Hematopoietic multipotent progenitor cell treated with erythropoietin and hydrocortisone succinate and interleukin-3 and kit ligand, for 6 days (in vitro differentiated cells): ENCODE measurements at regions not wholly inside any gene's neighbourhood (a gene's known extent, or its start where the extent isn't known, plus 50 kb on each side); places are given as distances from the start of the nearest gene placed in this dataset.
"Not testable (repeated sequence)": the region's sequence is repeated elsewhere in the genome, so short reads cannot be mapped to it uniquely, and the experiment has no call there.

Source experiments
- DNase-seq: peaks from one replicate; pipeline ENCODE4 v3.0.0-alpha.2; 2015

DNA sequence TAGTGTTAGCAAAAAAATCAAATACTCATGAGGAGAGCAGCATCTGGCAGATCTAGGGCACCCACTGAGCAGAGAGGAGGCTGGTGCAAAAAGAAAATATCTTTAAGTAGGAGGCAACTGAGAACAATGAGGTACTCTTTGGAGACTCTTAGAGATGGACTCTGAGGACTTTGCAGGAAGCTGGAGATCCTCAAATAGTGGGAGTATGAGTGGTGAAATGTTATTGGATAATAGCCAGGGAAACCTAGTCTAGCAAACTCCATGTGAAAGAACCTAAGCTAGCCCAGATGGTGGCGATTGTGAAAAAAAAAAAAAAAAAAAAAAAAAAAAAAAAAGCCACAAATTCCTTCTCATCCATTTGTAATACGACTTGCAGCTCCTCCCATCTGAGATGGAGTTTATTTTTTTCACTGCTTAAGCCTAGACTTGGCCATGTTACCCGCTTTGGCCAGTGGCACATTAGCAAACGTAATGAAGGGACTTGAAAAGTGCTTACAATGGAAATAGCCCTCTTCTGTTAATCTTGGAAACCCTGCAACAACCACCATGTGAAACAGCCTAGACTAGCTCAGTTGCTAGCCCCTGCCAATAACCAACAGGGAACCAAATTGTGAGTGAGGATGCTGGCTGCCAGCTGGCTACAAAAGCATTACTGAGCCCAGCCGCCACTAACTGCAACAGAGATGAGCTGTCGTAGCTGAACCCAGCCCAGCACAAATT is 476.2 kb downstream of the KLF12 start:
- no peak for DNase-seq

DNA sequence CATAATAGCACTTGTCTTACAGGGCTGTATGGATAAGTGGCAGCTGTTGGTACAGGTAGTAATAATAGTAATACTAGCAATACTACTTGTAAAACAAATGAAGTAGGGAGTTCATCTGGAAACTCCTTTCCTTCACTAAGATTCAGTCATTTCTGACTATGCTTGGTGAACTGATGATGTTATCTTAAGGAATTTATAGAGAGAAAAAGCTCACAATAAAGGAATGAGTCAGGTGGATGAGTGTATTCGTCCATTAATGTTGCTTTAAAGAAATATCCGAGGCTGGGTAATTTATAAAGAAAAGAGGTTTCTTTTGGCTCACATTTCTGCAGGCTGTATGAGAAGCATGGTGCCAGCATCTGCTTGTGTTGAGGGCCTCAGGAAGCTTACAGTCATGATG is 477.3 kb downstream of the KLF12 start:
- DNase-seq = no peak

DNA sequence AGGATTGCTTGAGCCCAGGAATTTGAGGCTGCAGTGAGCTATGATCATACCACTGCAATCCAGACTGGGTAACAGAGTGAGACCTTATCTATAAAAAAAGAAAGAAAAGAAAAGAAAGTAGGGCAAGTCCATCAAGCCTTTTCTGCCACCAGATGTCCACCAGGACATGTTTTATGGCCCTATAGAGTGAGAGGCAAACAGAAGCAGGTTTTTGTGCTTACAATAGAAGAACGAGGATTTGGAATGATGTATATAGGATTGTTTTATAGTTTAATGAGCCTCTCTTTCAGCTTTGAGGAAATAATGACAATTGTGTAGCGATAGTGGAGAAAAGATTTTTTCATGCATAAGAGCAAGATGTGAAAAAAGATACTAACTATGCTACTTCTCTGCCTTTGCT is 480.5 kb downstream of the KLF12 start:
- DNase-seq = no peak

DNA sequence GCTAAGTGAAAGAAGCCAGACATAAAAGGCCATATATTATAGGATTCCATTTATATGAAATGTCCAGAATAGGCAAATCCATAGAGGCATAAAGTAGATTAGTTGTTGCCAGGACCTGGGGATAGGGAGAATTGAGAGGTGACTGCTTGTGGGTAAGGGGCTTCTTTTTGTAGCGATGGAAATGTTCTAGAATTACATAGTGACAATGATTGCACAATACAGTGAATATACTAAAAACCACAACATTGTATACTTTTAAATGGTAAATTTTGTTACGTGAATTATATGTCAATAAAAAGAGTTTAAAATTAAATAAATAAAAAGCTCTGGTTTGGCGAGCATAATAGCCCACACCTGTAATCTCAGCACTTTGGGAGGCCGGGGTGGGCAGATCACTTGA is 486.8 kb downstream of the KLF12 start:
- DNase-seq = no peak

DNA sequence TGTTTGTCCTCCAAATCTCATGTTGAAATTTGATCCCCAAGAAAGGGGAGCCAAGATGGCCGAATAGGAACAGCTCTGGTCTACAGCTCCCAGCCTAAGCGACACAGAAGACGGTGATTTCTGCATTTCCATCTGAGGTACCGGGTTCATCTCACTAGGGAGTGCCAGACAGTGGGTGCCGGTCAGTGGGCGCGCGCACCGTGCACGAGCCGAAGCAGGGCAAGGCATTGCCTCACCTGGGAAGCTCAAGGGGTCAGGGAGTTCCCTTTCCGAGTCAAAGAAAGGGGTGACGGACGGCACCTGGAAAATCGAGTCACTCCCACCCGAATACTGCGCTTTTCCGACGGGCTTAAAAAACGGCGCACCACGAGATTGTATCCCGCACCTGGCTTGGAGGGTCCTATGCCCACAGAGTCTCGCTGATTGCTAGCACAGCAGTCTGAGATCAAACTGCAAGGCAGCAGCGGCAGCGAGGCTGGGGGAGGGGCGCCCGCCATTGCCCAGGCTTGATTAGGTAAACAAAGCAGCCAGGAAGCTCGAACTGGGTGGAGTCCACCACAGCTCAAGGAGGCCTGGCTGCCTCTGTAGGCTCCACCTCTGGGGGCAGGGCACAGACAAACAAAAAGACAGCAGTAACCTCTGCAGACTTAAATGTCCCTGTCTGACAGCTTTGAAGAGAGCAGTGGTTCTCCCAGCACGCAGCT is 493.6 kb downstream of the KLF12 start:
- not testable (repeated sequence) for DNase-seq

DNA sequence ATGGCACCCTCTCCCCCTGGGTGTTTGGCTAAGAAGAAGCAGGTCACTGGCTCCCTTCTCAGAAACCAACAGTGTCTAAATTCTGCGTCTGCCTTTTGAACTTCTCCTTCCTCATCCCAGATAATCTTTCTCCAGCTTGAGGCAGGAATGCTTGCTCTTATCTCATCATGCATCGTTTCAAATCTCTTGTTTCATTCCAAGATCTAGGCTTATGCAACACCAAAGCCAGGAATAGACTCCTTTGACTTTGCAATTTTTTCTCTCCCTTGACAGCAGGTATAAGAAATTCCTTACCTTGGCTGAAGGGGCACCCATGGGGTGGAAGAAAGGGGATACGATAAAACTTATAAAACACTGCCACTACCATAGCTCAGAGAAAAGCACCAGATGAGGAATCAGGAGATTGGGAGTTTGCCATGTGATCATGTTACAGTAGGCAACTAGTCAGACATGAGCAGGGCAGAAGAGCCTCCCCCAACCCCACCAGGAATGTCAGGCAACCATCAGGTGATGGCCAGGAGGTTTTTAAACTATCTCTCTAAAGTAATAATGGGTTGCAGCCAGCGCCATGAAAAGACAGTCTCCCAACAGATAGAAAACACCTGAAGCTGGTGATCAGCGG is 498.9 kb downstream of the KLF12 start:
- DNase-seq = no peak

DNA sequence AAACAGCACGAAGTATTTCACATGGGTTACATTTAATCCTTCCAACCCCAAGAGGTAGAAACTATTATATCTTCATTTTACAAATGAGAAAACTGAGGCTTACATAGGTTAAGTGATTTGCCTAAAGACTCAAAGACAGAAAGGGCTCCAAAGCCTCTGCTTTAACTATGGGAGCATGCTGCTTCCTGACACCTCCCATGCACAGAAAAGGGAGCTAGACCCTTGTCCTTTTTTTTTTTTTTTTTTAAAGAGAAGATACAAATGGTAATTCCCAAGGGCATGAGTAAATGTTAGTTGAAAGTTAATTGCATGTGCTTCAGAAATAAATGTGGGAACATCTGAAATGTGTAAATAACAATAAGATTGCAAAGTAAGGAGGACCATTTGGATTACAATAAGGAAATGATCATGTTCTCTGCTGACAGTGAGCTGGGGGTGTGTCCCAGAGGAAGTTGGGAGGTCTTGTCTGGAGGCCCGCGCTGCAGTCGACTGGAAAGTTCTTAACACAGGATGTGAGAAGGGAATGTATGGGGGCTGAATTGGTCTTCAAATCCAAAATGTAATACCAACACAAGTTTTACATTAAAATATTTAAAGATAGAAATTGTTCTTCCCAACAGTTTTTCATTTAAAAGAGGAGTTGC is 500.3 kb downstream of the KLF12 start:
- DNase-seq = no peak

DNA sequence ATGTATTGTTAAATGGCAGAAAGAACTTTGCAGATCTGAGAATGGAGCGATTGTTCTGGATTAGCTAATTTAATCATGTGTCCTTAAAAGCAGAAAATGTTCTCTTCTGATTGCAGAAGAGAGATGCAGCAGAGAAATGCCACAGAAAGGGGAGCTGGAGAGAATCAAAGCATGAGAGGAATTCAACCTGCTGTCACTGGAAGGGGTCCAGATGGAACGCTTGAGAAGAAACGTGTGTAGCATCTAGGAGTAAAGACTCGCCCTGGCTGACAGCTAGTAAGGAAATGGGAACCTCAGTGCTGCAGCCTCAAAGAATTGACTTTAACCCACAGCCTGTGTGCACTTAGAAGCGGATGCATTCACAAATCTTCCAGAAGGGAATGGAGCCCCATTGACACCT is 502.8 kb downstream of the KLF12 start:
- DNase-seq = no peak

DNA sequence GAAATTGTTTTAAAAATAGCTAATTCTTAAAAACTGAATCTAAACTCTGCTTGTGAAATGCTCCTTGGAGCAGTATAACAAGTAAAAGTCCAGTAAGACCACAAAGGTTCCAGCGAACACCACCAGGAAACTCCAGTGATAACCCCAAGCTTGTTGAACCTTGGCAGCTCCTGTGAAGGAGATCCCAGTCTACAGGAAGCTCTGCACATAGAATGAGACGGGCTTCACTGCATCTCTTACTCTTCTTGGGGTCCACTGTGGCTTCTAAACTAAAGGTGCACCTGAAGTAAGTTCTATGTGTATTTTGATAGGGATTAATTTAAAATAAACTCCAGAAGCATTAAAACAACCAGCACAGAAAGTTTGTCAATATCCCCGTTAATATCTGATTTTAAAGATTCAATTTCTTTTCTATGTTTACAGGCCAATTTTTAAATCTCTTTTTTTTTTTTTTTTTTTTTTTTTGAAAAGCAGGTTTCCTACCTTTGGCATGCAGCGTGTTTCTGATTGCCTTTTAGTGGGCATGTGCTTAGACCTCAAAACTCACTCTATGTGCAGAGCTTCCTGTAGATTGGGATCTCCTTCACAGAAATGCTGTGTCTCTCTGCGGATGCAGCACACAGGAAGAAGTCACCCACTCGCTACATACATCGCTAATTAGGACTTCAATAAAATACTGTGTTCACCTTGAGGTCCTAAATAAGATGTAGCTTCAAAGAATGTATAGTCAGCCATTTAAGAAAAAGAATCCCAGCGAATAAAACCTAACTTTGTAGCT is 508.5 kb downstream of the KLF12 start:
- DNase-seq = peak; percentile 43

DNA sequence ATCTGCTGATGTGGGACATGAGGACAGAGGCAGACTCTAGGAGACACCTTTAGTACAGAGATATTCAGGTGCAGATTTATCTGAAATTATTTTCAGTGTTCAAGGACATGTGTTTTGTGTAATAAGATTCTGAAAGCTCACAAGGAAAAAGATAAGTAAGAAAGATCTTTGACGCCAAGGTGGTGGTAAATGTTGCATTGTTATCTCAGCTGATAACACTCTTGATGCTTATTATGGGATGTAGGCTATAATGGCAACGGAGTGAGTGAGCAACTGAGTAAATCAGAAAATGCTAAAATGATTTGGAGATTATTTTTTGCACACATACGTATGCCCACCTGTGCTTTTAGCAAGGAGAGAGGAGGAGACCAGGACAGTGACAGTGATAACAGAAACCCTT is 510.9 kb downstream of the KLF12 start:
- no peak for DNase-seq

DNA sequence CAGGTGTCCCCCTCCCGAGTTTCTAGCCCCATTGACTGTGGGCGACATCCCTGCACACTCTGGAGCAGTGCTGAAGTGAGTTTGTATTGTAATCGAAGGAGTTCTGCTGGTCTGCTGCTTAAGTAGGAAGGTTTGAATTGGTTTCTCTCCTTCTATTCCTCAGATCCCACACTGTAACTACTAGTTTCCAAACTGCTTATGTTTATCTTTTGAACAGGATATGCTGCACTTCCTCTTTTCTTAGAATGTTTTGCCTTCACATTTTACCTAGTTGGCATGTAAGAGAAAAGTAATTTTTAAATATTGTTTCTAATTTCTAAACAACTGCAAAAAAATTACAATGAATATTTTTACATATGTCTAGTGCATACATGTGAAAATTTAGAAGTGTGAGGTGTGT is 511.8 kb downstream of the KLF12 start:
- DNase-seq = peak; percentile 34

DNA sequence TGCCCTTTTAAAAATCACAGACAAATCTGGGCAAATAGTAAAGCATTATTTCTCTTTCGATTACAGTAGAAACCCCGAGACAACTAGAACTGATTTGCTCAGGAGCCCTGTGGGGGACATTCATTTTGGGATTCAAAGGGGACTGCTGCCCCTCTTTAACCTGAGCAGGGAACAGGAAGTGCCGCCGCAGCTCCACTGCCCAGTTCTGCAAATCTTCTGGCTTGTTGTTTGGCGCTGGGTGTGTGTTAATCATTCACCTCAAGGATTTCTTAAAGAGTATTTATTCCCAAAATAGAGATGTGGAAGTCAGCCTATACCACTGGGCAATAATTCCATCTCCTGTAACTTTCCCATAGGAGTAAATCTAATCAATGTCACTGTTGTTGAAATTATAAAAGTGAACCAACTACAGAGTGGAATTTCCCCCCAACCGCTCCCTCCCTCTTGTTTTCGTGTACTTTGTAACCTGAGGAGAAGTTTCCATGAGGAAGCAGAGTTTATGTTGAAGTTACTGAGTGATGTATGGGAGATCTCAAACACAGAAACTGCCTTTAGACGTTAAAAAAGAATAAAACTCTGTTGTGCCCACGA is 515.8 kb downstream of the KLF12 start:
- no peak for DNase-seq

DNA sequence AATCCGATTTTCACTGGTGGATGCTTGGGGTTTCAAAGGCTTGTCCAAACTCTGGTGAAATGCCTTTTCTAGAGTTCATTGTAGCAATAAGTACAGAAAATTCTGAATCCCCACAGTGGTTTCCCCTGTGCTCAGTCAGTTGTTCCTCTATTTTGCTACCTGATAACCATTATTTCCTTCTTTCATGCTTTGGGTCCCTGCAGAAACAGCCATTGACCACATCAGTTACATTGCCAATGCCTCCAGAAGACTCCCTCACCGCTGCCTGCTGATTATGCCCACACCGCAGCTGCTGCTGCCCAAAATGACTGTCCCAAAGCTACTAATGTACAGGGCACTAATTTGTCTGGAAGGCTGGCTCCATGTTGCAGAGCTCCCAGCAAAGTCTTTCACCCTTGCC is 517.3 kb downstream of the KLF12 start:
- DNase-seq = peak; percentile 51

DNA sequence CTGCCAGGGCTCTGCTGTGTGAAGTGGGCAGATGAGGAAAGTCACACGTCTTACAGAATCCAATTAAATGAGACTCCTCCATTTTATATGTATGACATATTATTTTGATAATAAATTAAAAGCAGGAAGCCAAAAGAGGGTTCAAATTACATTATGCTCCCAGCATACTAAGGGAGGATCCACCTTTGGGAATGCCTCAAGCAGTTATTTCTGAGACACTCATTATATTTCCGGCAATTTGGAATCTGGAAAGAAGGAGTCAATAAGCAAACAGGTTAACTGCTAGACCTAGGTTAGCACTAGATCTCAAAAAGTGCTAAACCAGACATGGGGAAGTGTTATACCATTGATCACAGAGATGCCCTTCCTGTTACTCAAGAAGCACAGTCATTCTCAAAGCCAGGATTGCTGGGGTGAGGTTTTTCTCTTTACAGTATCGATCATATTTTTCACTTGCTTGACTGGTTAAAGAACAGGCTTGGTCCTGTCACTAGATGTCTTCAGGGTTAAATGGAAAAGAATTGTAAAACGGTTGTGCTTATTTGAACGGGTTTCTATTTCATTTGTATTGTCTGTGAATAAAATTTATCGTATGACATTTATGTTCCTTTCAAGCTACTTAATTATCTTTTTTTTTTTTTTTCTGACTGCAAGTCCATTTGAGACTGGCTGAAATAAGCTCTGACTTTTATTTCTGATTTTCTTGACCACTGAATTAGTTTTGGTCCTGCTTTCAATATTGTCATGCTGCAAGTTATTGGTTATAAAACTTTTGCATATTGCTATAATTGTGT is 523.2 kb downstream of the KLF12 start:
- peak; percentile 8 for DNase-seq

DNA sequence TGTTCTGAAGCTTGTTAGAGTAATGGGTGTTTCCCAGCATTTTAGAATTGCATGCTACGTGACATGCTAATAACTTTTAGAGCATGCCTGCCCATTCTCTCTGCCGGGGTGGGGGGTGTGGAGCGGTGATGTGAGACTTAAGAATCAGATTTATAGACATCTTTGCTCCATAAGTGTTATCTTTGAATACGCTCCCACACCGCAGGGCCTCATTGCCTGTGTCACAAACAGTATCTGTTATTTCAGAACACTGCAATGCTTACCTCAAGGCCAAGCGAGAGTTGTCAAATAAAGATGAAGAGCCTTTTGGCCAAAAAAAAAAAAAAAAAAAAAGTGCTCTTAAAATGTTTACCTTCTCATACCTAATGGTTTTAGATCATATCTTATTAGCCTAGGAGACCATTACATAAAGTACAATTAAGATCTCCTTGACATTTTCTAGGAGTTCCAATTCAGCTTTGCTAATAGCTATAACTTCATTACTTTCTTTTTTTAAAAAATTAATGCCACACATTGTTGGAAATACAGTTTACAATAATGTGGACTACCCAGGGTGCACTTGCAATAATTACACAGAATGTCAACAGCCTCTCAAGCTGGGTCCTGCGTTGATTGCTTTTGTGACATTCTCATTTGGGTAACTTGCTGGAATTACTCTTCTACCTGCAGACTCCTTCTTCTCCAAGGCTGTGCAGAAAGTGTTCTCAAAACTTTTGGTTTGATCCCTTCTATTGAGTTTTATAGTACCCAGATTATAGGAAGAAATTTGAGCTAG is 525.3 kb downstream of the KLF12 start:
- DNase-seq = no peak

DNA sequence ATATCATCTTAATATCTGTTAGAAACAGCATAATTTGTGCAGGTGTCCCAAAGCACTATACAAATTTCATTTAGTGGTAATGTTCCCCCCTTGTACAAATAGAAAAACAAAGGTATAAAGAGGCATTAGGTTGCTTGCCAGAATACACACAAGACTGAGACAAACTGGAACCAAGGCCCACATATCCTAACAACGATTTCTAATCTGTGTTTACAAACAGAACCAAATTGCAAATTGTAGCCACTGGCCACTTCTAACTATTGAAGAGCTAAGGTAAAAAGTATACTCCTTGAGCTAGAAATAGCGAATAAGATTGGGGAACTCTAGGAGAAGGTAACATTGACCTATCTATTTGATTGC is 526.1 kb downstream of the KLF12 start:
- no peak for DNase-seq

DNA sequence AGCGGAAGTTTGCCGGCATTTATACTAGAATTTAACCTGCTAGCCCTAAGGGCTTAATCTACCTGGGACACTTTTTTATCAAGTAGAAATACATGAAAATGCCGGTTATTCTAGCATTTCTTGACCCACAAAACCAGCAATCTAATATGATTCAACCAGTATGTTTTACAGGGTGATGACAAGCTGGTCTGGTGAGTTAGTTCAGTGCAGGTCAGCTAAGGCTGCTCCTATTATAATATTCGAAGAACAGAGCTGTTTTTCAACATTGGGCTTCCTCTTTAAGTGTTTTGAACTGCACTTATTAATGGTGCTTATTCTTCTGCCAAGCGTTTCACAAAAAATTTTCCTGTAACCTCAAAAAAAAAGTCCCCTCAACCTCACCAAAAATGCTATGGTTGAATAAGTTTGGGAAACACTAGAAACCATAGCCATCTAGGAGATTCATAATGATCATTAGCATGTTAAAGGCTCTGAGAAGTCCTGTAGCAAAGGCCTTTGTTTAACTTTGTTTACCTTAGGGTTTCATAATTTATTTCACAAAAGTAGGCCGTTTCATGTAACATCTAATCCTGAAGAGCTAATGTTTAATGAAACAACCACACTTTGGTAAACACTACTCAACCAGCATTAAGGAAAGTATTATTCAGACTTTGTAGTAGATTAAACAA is 526.6 kb downstream of the KLF12 start:
- no peak for DNase-seq

DNA sequence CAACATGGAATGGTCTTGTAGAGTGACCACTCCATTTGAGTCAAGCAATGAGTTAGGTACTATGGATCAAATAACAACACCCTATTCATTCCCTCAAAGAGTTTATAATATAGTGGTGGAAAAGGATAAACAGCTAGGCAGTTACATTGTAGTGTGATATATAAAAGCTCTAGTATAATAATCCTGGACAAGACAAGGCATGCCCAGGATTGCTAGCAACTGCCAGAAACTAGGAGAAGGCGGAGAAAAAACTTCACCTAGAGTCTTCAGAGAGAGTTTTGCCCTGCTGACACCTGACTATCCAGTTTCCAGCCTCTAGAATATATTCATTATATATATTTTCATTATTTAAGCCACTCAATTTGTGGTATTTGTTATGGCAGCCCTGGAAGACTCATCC is 530.6 kb downstream of the KLF12 start:
- no peak for DNase-seq

DNA sequence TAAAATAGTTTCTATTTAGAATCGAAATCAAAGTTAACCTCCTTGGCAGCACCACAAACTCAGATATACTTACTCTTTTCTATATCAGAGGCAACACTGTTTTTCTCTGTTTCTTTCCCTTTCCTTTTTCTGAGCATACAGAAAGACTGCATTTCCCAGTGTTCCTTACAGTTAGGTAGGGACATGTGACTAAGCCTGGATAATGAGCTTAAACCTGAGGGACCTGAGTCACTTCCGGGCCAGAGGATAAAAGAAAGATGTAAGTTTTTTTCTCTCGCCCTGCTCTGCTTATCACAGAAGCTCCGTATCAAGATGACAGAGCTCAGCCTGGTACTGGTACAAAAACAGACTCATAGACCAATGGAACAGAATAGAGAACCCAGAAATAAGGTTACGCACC is 531.9 kb downstream of the KLF12 start:
- DNase-seq = no peak

DNA sequence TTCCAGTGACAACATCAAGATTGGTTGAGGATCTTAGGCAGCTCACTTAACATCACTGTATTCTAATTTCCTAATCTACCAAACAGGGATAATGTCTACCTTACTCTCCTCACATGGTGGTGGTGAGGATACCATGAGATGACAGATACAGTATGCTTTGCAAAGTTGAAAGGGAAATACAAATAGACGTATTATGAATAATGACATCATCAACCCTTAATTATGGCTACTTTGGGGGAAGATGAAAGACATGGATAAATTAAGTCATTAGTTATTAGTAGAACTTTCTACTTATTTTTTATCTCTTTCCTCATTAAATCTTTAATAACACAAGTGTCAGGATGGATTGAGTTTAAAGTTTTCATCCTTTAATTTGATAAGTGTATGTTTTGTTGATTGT is 532.5 kb downstream of the KLF12 start:
- DNase-seq = no peak
